B cell (primary cell): ENCODE measurements at regions not wholly inside any gene's neighbourhood (a gene's known extent, or its start where the extent isn't known, plus 50 kb on each side); places are given as distances from the start of the nearest gene placed in this dataset.

Experiments used
- ATAC-seq: fragments of 200-7000 bp; cut with Tn5 transposase; one replicate; pipeline ENCODE4 v1.10.0; 2021; ENCODE audit warnings: low read depth, mild to moderate bottlenecking, moderate number of reproducible peaks, moderate library complexity
- CTCF ChIA-PET: fragments of 350-600 bp; sonication (Branson Sonifier 250); formaldehyde crosslinking; loops from one replicate; lab custom pipeline; 2021; ENCODE audit warnings: antibody characterized with exemption, inconsistent platforms; lab: Charles Lee
- POLR2A ChIA-PET: fragments of 350-600 bp; sonication (Branson Sonifier 250); formaldehyde crosslinking; loops from one replicate; lab custom pipeline; 2021; ENCODE audit warnings: antibody characterized with exemption; lab: Charles Lee
- DNase-seq: peaks from one replicate; pipeline ENCODE4 v3.0.0; 2013
- H2AFZ ChIP-seq: 2 replicates; pipeline ENCODE4 v1.6.1; 2012; ENCODE audit warnings: mild to moderate bottlenecking, low read depth, low read length; ENCODE audit not compliant: insufficient read depth, poor library complexity, severe bottlenecking
- H3K27ac ChIP-seq, 2 donors: 1 replicate in 1 of 2; 2 replicates in 1 of 2; pipeline ENCODE4 v1.5.1; 2012 to 2013; ENCODE audit warnings: low read length in 2 of 2, mild to moderate bottlenecking in 2 of 2, moderate library complexity in 1 of 2
- H3K27me3 ChIP-seq, 4 experiments: fragments of 200-600 bp in 1 of 4; sonication (generic) in 1 of 4; replicated peaks in 1 of 4; 1 replicate in 2 of 4; 2 replicates in 2 of 4; pipeline versions ENCODE4 v1.6.1 to v1.7.0; 2013 to 2016; ENCODE audit warnings: low read length in 3 of 4, mild to moderate bottlenecking in 2 of 4, mixed read lengths in 1 of 4, moderate library complexity in 1 of 4; ENCODE audit not compliant: insufficient read depth in 4 of 4, control insufficient read depth in 3 of 4; ENCODE audit errors: control extremely low read depth in 1 of 4
- H3K36me3 ChIP-seq, 2 experiments: replicated peaks in 1 of 2; 1 replicate in 1 of 2; 2 replicates in 1 of 2; pipeline versions ENCODE4 v1.6.1 to v1.7.1; 2013; ENCODE audit warnings: low read length in 1 of 2; ENCODE audit not compliant: insufficient read depth in 2 of 2, control insufficient read depth in 1 of 2; ENCODE audit errors: control extremely low read depth in 1 of 2, extremely low read depth in 1 of 2
- H3K4me1 ChIP-seq, 2 donors: fragments of 200-600 bp in 1 of 2; sonication (generic) in 1 of 2; 1 replicate in 1 of 2; 2 replicates in 1 of 2; pipeline versions ENCODE4 v1.5.1 to v1.6.1; 2013 to 2017; ENCODE audit warnings: low read length in 2 of 2; ENCODE audit not compliant: control insufficient read depth in 2 of 2, insufficient read depth in 2 of 2
- H3K4me2 ChIP-seq: replicated peaks from 2 replicates; pipeline ENCODE3; 2012; ENCODE audit warnings: mild to moderate bottlenecking, low read depth, low read length; ENCODE audit not compliant: poor library complexity, severe bottlenecking
- H3K4me3 ChIP-seq, 5 experiments: fragments of 200-600 bp in 1 of 5; sonication (generic) in 1 of 5; 1 replicate in 3 of 5; 2 replicates in 2 of 5; pipeline versions ENCODE4 v1.5.1 to v1.7.0; 2011 to 2016; ENCODE audit warnings: low read length in 4 of 5, mild to moderate bottlenecking in 4 of 5, low read depth in 2 of 5, control low read depth in 1 of 5, moderate library complexity in 1 of 5; ENCODE audit not compliant: insufficient read depth in 1 of 5; ENCODE audit errors: control extremely low read depth in 1 of 5, extremely low read depth in 1 of 5
- H3K79me2 ChIP-seq: fragments of 200-600 bp; sonication (generic); one replicate; pipeline ENCODE4 v1.6.0; 2016; ENCODE audit warnings: low read length; ENCODE audit not compliant: control insufficient read depth, insufficient read depth
- H3K9ac ChIP-seq: fragments of 200-600 bp; sonication (generic); 2 replicates; pipeline ENCODE4 v1.6.1; 2017; ENCODE audit warnings: mild to moderate bottlenecking, low read length, moderate library complexity
- H3K9me3 ChIP-seq, 3 donors: one replicate each; pipeline versions ENCODE4 v1.6.1 to v1.7.1; 2013; ENCODE audit warnings: low read length in 2 of 3; ENCODE audit not compliant: control insufficient read depth in 2 of 3, insufficient read depth in 1 of 3; ENCODE audit errors: control extremely low read depth in 1 of 3
- H4K20me1 ChIP-seq: 2 replicates; pipeline ENCODE4 v1.6.0; 2012; ENCODE audit warnings: mild to moderate bottlenecking, low read length; ENCODE audit not compliant: insufficient read depth, control insufficient read depth, poor library complexity, severe bottlenecking
- H3K27ac Mint-ChIP-seq: one replicate; pipeline ENCODE4 v1.8.0; 2021; ENCODE audit warnings: mixed read lengths
- H3K27me3 Mint-ChIP-seq: one replicate; pipeline ENCODE4 v1.8.0; 2021; ENCODE audit warnings: mixed read lengths
- H3K4me1 Mint-ChIP-seq: one replicate; pipeline ENCODE4 v1.8.0; 2021; ENCODE audit warnings: mixed read lengths
- H3K4me3 Mint-ChIP-seq: one replicate; pipeline ENCODE4 v1.8.0; 2021; ENCODE audit warnings: mixed read lengths
- H3K9me3 Mint-ChIP-seq: one replicate; pipeline ENCODE4 v1.8.0; 2022; ENCODE audit warnings: mixed read lengths; ENCODE audit not compliant: insufficient read depth
- CTCF ChIP-seq: fragments of 200-600 bp; IDR thresholded peaks from one replicate; pipeline ENCODE4 v1.8.0; 2022; ENCODE audit warnings: antibody characterized with exemption, mild to moderate bottlenecking
- EZH2 ChIP-seq: IDR thresholded peaks from 2 replicates; pipeline ENCODE4 v1.6.1; 2012; ENCODE audit warnings: borderline replicate concordance, low read depth, mild to moderate bottlenecking, moderate library complexity, low read length; ENCODE audit not compliant: insufficient read depth, poor library complexity, severe bottlenecking
- WGBS: methylation state at CpG from one replicate; pipeline ENCODE4 v1.1.5; 2013; ENCODE audit warnings: missing lambda C conversion rate; ENCODE audit not compliant: insufficient coverage; 5-methylcytosine and 5-hydroxymethylcytosine counted together
- intact Hi-C: fragments of 100-400 bp; cut with micrococcal nuclease; formaldehyde crosslinking; loops from one replicate; pipeline ENCODE4 v1.10.0; 2022

- peaks cover 3% of the 10 kb centered on the region for H3K27me3 Mint-ChIP-seq
- no peak overlapping the region for H3K9ac ChIP-seq
- no peak overlapping the region for H3K4me2 ChIP-seq
- TF ChIP-seq CTCF: no peak
- TF ChIP-seq EZH2: no peak
- H3K27ac Mint-ChIP-seq: no peak overlapping the region
- H3K79me2 ChIP-seq: no peaks in the 10 kb centered on the region
- DNase-seq (no peak), ATAC-seq (no peak)
- H3K4me3 Mint-ChIP-seq: no peak overlapping the region
- H3K27ac ChIP-seq: no peak overlapping the region
- H4K20me1 ChIP-seq: no peaks in the 10 kb centered on the region
- H2AFZ ChIP-seq: no peak overlapping the region
- peaks cover 0 to 3% (median 0%) of the 10 kb centered on the region in 3 donors for H3K9me3 ChIP-seq
- 80% methylated on average over 1 of the region's 5 CpGs for WGBS
- ChIA-PET CTCF (no interaction called here), POLR2A (no interaction called here)
- H3K4me3 ChIP-seq: no peak overlapping the region
- H3K4me1 Mint-ChIP-seq: no peaks in the 10 kb centered on the region
- peaks cover 0 to 3% (median 0%) of the 10 kb centered on the region in 4 experiments for H3K27me3 ChIP-seq
- H3K9me3 Mint-ChIP-seq: no peaks in the 10 kb centered on the region
- intact Hi-C loops: no loop called here
- H3K4me1 ChIP-seq: no peaks in the 10 kb centered on the region
- H3K36me3 ChIP-seq: no peaks in the 10 kb centered on the region
These were observed 73.5 kb upstream of the RGMA start for GRCh38 chr15:93162560-93162959.

GRCh38 chr15:93159930-93160329 is 70.9 kb upstream of the RGMA start:
- TF ChIP-seq EZH2 (no peak), CTCF (no peak)
- POLR2A ChIA-PET: no interaction called here
- H3K36me3 ChIP-seq: no peaks in the 10 kb centered on the region
- peaks cover 0 to 3% (median 0%) of the 10 kb centered on the region in 4 experiments for H3K27me3 ChIP-seq
- no peak overlapping the region for H3K9ac ChIP-seq
- H3K27ac Mint-ChIP-seq: no peak overlapping the region
- no peak overlapping the region for H3K4me2 ChIP-seq
- H3K4me1 ChIP-seq: no peaks in the 10 kb centered on the region
- intact Hi-C loops: no loop called here
- no peak overlapping the region for H3K4me3 Mint-ChIP-seq
- no peak overlapping the region for H3K4me3 ChIP-seq
- H3K4me1 Mint-ChIP-seq: no peaks in the 10 kb centered on the region
- peaks cover 0 to 8% (median 0%) of the 10 kb centered on the region in 3 donors for H3K9me3 ChIP-seq
- no peaks in the 10 kb centered on the region for H3K79me2 ChIP-seq
- CTCF ChIA-PET: no interaction called here
- no peak for DNase-seq
- no peaks in the 10 kb centered on the region for H4K20me1 ChIP-seq
- H2AFZ ChIP-seq: no peak overlapping the region
- no peak for ATAC-seq
- peaks cover 8% of the 10 kb centered on the region for H3K9me3 Mint-ChIP-seq
- H3K27me3 Mint-ChIP-seq: no peaks in the 10 kb centered on the region
- WGBS: 89% methylated on average over 4 of the region's 5 CpGs
- no peak overlapping the region for H3K27ac ChIP-seq
